ENCODE measurements at regions not wholly inside any gene's neighbourhood (a gene's known extent, or its start where the extent isn't known, plus 50 kb on each side); places are given as distances from the start of the nearest gene placed in this dataset.

GRCh38 chr10:58956926-58957325 is 219.5 kb upstream of the PHYHIPL start:
- CTCF ChIA-PET, result no interaction called here
- no peak for DNase-seq
- peaks cover 11% of the 10 kb centered on the region for H3K27me3 Mint-ChIP-seq

GRCh38 chr10:58957517-58957916 is 218.9 kb upstream of the PHYHIPL start:
- ChIA-PET POLR2A (no interaction called here), CTCF (no interaction called here)
- Mint-ChIP-seq H3K4me3 (no peak overlapping the region), H3K27ac (no peak overlapping the region), H3K9me3 (ENCODE audit: insufficient read depth) (no peaks in the 10 kb centered on the region), H3K4me1 (no peaks in the 10 kb centered on the region), H3K27me3 (peaks cover 11% of the 10 kb centered on the region)
- H3K27ac ChIP-seq (ENCODE audit: low read length in 2 of 2), result no peak overlapping the region
- no peaks in the 10 kb centered on the region for H3K9me3 ChIP-seq (ENCODE audit: control extremely low read depth in 1 of 3, control insufficient read depth in 2 of 3, insufficient read depth in 1 of 3, low read length in 2 of 3)
- no peaks in the 10 kb centered on the region for H3K27me3 ChIP-seq (replicated peaks in 1 of 4; ENCODE audit: control extremely low read depth in 1 of 4, control insufficient read depth in 3 of 4, insufficient read depth in 4 of 4, low read length in 3 of 4)
- 75% methylated on average over 1 of the region's 1 CpG for WGBS (ENCODE audit: insufficient coverage)
- ATAC-seq (ENCODE audit: low read depth) (no peak), DNase-seq (no peak)
- no peaks in the 10 kb centered on the region for H3K79me2 ChIP-seq (ENCODE audit: control insufficient read depth, insufficient read depth, low read length)
- no peaks in the 10 kb centered on the region for H3K36me3 ChIP-seq (replicated peaks in 1 of 2; ENCODE audit: control extremely low read depth in 1 of 2, control insufficient read depth in 1 of 2, extremely low read depth in 1 of 2, insufficient read depth in 2 of 2, low read length in 1 of 2)
- no peak overlapping the region for H3K9ac ChIP-seq (ENCODE audit: low read length)
- H3K4me3 ChIP-seq (ENCODE audit: control extremely low read depth in 1 of 5, extremely low read depth in 1 of 5, insufficient read depth in 1 of 5, low read depth in 2 of 5, low read length in 4 of 5), result no peak overlapping the region
- no peak overlapping the region for H3K4me2 ChIP-seq (replicated peaks; ENCODE audit: low read depth, low read length, poor library complexity, severe bottlenecking)
- TF ChIP-seq CTCF (IDR thresholded peaks at IDR 0.05), result no peak
- no peak for TF ChIP-seq EZH2 (IDR thresholded peaks at IDR 0.05; ENCODE audit: borderline replicate concordance, insufficient read depth, low read depth, low read length, poor library complexity, severe bottlenecking)
- H4K20me1 ChIP-seq (ENCODE audit: control insufficient read depth, insufficient read depth, low read length, poor library complexity, severe bottlenecking), result no peaks in the 10 kb centered on the region
- intact Hi-C loops (cut with micrococcal nuclease), result no loop called here
- no peak overlapping the region for H2AFZ ChIP-seq (ENCODE audit: insufficient read depth, low read depth, low read length, poor library complexity, severe bottlenecking)
- H3K4me1 ChIP-seq (ENCODE audit: control insufficient read depth in 2 of 2, insufficient read depth in 2 of 2, low read length in 2 of 2), result no peaks in the 10 kb centered on the region

More at GRCh38 chr10:58956926-58957325, 219.5 kb upstream of the PHYHIPL start:
- H3K27me3 ChIP-seq (replicated peaks in 1 of 4; ENCODE audit: control extremely low read depth in 1 of 4, control insufficient read depth in 3 of 4, insufficient read depth in 4 of 4, low read length in 3 of 4), result no peaks in the 10 kb centered on the region
- Mint-ChIP-seq H3K4me3 (no peak overlapping the region), H3K27ac (no peak overlapping the region), H3K4me1 (no peaks in the 10 kb centered on the region), H3K9me3 (ENCODE audit: insufficient read depth) (no peaks in the 10 kb centered on the region)
- no peak overlapping the region for H3K4me3 ChIP-seq (ENCODE audit: control extremely low read depth in 1 of 5, extremely low read depth in 1 of 5, insufficient read depth in 1 of 5, low read depth in 2 of 5, low read length in 4 of 5)
- no peaks in the 10 kb centered on the region for H3K79me2 ChIP-seq (ENCODE audit: control insufficient read depth, insufficient read depth, low read length)
- POLR2A ChIA-PET, result no interaction called here
- no peaks in the 10 kb centered on the region for H3K9me3 ChIP-seq (ENCODE audit: control extremely low read depth in 1 of 3, control insufficient read depth in 2 of 3, insufficient read depth in 1 of 3, low read length in 2 of 3)
- H3K36me3 ChIP-seq (replicated peaks in 1 of 2; ENCODE audit: control extremely low read depth in 1 of 2, control insufficient read depth in 1 of 2, extremely low read depth in 1 of 2, insufficient read depth in 2 of 2, low read length in 1 of 2), result no peaks in the 10 kb centered on the region
- TF ChIP-seq EZH2 (IDR thresholded peaks at IDR 0.05; ENCODE audit: borderline replicate concordance, insufficient read depth, low read depth, low read length, poor library complexity, severe bottlenecking), result no peak
- no peak overlapping the region for H3K4me2 ChIP-seq (replicated peaks; ENCODE audit: low read depth, low read length, poor library complexity, severe bottlenecking)
- no peaks in the 10 kb centered on the region for H3K4me1 ChIP-seq (ENCODE audit: control insufficient read depth in 2 of 2, insufficient read depth in 2 of 2, low read length in 2 of 2)
- ATAC-seq (ENCODE audit: low read depth), result no peak
- H3K27ac ChIP-seq (ENCODE audit: low read length in 2 of 2), result no peak overlapping the region
- H3K9ac ChIP-seq (ENCODE audit: low read length), result no peak overlapping the region
- no peak overlapping the region for H2AFZ ChIP-seq (ENCODE audit: insufficient read depth, low read depth, low read length, poor library complexity, severe bottlenecking)
- intact Hi-C loops (cut with micrococcal nuclease), result no loop called here
- H4K20me1 ChIP-seq (ENCODE audit: control insufficient read depth, insufficient read depth, low read length, poor library complexity, severe bottlenecking), result no peaks in the 10 kb centered on the region
- no CpG with 5 or more reads among the region's 2 CpGs for WGBS (ENCODE audit: insufficient coverage)

Measured in B cell (primary cell).